ENCODE measurements at regions not wholly inside any gene's neighbourhood (a gene's known extent, or its start where the extent isn't known, plus 50 kb on each side); places are given as distances from the start of the nearest gene placed in this dataset.

DNA sequence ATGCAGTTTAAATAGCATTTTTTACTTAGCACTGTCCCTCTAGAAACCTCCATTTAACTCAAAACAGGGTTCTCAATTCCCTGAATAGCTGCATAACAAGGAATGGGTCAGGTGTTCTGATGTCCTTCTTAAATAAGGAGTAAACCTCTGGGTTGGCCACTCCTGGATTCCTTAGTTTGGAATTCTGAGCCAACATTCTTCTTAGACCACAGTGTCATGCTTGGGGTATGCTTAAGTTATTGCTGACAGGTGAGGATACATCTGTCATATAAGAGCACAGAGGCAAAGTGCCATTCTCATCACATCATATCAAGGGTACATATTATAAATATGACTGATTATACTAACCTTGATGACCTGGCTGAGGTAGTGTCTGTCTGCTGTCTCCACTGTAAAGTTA is 179.9 kb upstream of the SEMA6A start:
- DNase-seq: no peak
- Mint-ChIP-seq H3K4me1 (ENCODE audit: low read depth, unreplicated experiment) (no peaks in the 10 kb centered on the region), H3K36me3 (ENCODE audit: insufficient read depth, unreplicated experiment) (no peaks in the 10 kb centered on the region), H3K27ac (ENCODE audit: unreplicated experiment) (no peak overlapping the region), H3K4me3 (ENCODE audit: low read depth, unreplicated experiment) (no peak overlapping the region), H3K9me3 (ENCODE audit: low read depth, unreplicated experiment) (peaks cover 3% of the 10 kb centered on the region), H3K27me3 (ENCODE audit: unreplicated experiment) (no peaks in the 10 kb centered on the region)
- CTCF ChIA-PET: no interaction called here
- TF ChIP-seq CTCF (IDR thresholded peaks at IDR 0.05; ENCODE audit: unreplicated experiment): no peak
- no TSS peak for BruUV-seq (replicated peaks)
- intact Hi-C loops (cut with micrococcal nuclease; ENCODE audit: unreplicated experiment): no loop called here

DNA sequence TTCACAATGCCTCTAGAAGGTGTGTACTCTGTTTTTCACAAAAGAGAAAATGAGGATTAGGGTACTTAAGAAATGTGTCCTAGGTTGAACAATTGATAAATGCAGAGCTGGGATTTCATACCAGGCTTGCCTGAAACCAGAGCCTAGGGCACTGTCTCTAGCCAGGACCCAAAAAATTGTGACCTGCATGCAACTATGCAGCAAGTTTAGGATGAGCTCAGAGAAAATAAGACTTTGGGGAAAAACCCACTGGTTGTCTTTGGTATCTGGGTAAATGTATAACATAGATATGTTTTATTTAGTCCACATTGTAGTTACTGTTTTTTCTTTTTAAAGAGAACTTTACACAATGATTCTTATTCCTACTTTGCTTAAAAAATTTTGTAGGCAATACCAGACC is 177.1 kb upstream of the SEMA6A start:
- H3K27me3 Mint-ChIP-seq (ENCODE audit: unreplicated experiment): no peaks in the 10 kb centered on the region
- intact Hi-C loops (cut with micrococcal nuclease; ENCODE audit: unreplicated experiment): no loop called here
- H3K36me3 Mint-ChIP-seq (ENCODE audit: insufficient read depth, unreplicated experiment): no peaks in the 10 kb centered on the region
- H3K4me1 Mint-ChIP-seq (ENCODE audit: low read depth, unreplicated experiment): no peaks in the 10 kb centered on the region
- BruUV-seq (replicated peaks): no TSS peak
- CTCF ChIA-PET: no interaction called here
- H3K4me3 Mint-ChIP-seq (ENCODE audit: low read depth, unreplicated experiment): no peak overlapping the region
- TF ChIP-seq CTCF (IDR thresholded peaks at IDR 0.05; ENCODE audit: unreplicated experiment): no peak
- H3K9me3 Mint-ChIP-seq (ENCODE audit: low read depth, unreplicated experiment): peaks cover 3% of the 10 kb centered on the region
- no peak overlapping the region for H3K27ac Mint-ChIP-seq (ENCODE audit: unreplicated experiment)
- DNase-seq: no peak

DNA sequence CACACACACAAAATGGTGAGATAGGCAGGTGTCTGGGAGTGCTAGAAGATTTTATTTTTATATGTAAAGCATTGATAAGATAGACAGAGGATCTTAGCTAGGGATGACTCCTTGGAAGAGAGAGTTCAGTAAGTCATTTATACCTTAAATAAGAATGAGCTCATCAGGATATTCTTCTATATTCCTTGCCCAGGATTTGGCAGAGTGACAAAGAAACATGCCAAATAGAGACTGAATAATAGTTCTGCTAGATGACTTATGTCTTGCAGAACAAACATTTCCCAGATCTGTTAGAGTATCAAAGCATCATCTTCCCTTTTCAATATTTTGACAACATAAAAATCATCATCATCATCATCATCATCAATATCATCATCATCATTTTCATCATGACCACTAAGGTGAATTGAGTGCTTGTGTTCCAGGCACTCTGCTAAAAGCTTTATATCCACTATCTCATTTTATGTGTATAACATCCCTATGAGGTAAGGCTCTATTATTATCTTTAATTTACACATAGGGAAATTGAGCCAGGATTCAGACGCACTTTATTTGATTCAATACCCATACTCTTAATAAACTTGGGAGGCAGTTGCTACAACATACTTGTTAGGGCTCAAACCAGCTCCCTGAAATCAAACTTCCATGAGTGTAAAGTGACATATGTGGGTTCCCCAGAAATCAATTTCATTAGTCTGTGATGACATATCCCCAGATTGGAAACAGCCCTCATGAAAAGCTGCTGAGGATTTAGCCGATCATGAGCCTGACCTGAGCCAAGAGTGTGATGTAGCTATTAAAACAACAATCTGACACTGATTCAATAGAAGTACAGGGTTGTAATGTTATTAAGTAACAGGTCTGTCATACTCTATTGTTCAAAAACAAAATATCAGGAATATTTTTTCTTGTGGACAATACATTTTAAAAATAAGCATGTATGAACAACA is 176.3 kb upstream of the SEMA6A start:
- CTCF ChIA-PET: interaction anchor here (0.6 kb wide), 1 partner anchor 892 kb away, joined by 4 read pairs; no protein-coding TSS in a partner anchor
- no peaks in the 10 kb centered on the region for H3K36me3 Mint-ChIP-seq (ENCODE audit: insufficient read depth, unreplicated experiment)

GRCh38 chr5:116747881-116748280 is 173.3 kb upstream of the SEMA6A start:
- CTCF ChIA-PET: no interaction called here
- H3K27me3 Mint-ChIP-seq (ENCODE audit: unreplicated experiment): no peaks in the 10 kb centered on the region
- no peaks in the 10 kb centered on the region for H3K36me3 Mint-ChIP-seq (ENCODE audit: insufficient read depth, unreplicated experiment)
- H3K4me1 Mint-ChIP-seq (ENCODE audit: low read depth, unreplicated experiment): no peaks in the 10 kb centered on the region
- BruUV-seq (replicated peaks): no TSS peak
- intact Hi-C loops (cut with micrococcal nuclease; ENCODE audit: unreplicated experiment): no loop called here
- no peak for TF ChIP-seq CTCF (IDR thresholded peaks at IDR 0.05; ENCODE audit: unreplicated experiment)
- H3K27ac Mint-ChIP-seq (ENCODE audit: unreplicated experiment): no peak overlapping the region
- H3K4me3 Mint-ChIP-seq (ENCODE audit: low read depth, unreplicated experiment): no peak overlapping the region
- peaks cover 12% of the 10 kb centered on the region for H3K9me3 Mint-ChIP-seq (ENCODE audit: low read depth, unreplicated experiment)
- DNase-seq: no peak

More for the DNA sequence above, 176.3 kb upstream of the SEMA6A start:
- H3K4me1 Mint-ChIP-seq (ENCODE audit: low read depth, unreplicated experiment): no peaks in the 10 kb centered on the region
- H3K27ac Mint-ChIP-seq (ENCODE audit: unreplicated experiment): no peak overlapping the region
- BruUV-seq (replicated peaks): no TSS peak
- DNase-seq: no peak
- intact Hi-C loops (cut with micrococcal nuclease; ENCODE audit: unreplicated experiment): no loop called here
- no peak for TF ChIP-seq CTCF (IDR thresholded peaks at IDR 0.05; ENCODE audit: unreplicated experiment)
- peaks cover 3% of the 10 kb centered on the region for H3K9me3 Mint-ChIP-seq (ENCODE audit: low read depth, unreplicated experiment)
- H3K4me3 Mint-ChIP-seq (ENCODE audit: low read depth, unreplicated experiment): no peak overlapping the region
- H3K27me3 Mint-ChIP-seq (ENCODE audit: unreplicated experiment): no peaks in the 10 kb centered on the region
